HG03520 (cell line): ENCODE measurements at regions not wholly inside any gene's neighbourhood (a gene's known extent, or its start where the extent isn't known, plus 50 kb on each side); places are given as distances from the start of the nearest gene placed in this dataset.

ENCODE experiments used
- ATAC-seq: cut with Tn5 transposase; IDR thresholded peaks from one replicate; pipeline ENCODE4 v1.9.1; 2021; ENCODE audit warnings: mild to moderate bottlenecking, moderate library complexity; ENCODE audit not compliant: unreplicated experiment

GRCh38 chr2:200751786-200752185, 59.9 kb upstream of the BZW1 start:
- no peak for ATAC-seq

GRCh38 chr2:200752332-200752731, 59.4 kb upstream of the BZW1 start:
- ATAC-seq, result no peak

- ATAC-seq, result no peak
Observed at GRCh38 chr2:200752835-200753234, 58.9 kb upstream of the BZW1 start.

- peak; percentile 53 for ATAC-seq
Observed at GRCh38 chr2:200756618-200757321, 54.9 kb upstream of the BZW1 start.

- ATAC-seq, result no peak
Observed at GRCh38 chr2:200757399-200757798, 54.3 kb upstream of the BZW1 start.

GRCh38 chr2:200758341-200758740, 53.4 kb upstream of the BZW1 start:
- no peak for ATAC-seq

GRCh38 chr2:200761266-200761665, 50.4 kb upstream of the BZW1 start:
- ATAC-seq, result no peak
